HEK293 (cell line): ENCODE measurements at regions not wholly inside any gene's neighbourhood (a gene's known extent, or its start where the extent isn't known, plus 50 kb on each side); places are given as distances from the start of the nearest gene placed in this dataset.

ENCODE experiments used
- CTCF ChIA-PET: fragments of 350-600 bp; formaldehyde crosslinking; extraction: SDS; loops from one replicate; lab custom pipeline; 2021; ENCODE audit warnings: antibody characterized with exemption; lab: Yijun Ruan, JAX
- POLR2A ChIA-PET: fragments of 300-600 bp; formaldehyde crosslinking; extraction: SDS; loops from one replicate; lab custom pipeline; 2020; ENCODE audit warnings: antibody characterized with exemption, inconsistent platforms; lab: Yijun Ruan, JAX
- H3K27ac ChIP-seq: fragments of 200-500 bp; sonication (Bioruptor generic); 2 replicates; pipeline ENCODE4 v1.5.1; 2014; ENCODE audit warnings: low read depth, low read length, control low read depth, inconsistent platforms; ENCODE audit errors: extremely low read depth
- H3K36me3 ChIP-seq, 2 experiments: fragments of 200-500 bp in 1 of 2; sonication (Bioruptor generic) in 1 of 2; 1 replicate in 1 of 2; 2 replicates in 1 of 2; pipeline ENCODE4 v1.5.1; 2014 to 2017; ENCODE audit warnings: inconsistent platforms in 2 of 2, low read length in 2 of 2; ENCODE audit not compliant: control insufficient read depth in 2 of 2, insufficient read depth in 1 of 2
- H3K4me1 ChIP-seq: fragments of 200-500 bp; sonication (Bioruptor generic); 2 replicates; pipeline ENCODE4 v1.5.1; 2014; ENCODE audit warnings: mild to moderate bottlenecking, low read length, inconsistent platforms; ENCODE audit not compliant: control insufficient read depth, insufficient read depth
- H3K4me3 ChIP-seq: 2 replicates; pipeline ENCODE4 v1.5.1; 2011; ENCODE audit warnings: low read depth, mild to moderate bottlenecking, control low read depth, low read length, moderate library complexity
- H3K9me3 ChIP-seq: fragments of 200-500 bp; sonication (Bioruptor generic); 2 replicates; pipeline ENCODE4 v1.5.1; 2014; ENCODE audit warnings: low read depth, low read length, inconsistent platforms; ENCODE audit not compliant: control insufficient read depth, insufficient read depth
- EGR2 ChIP-seq: fragments of 450-650 bp; formaldehyde crosslinking; IDR thresholded peaks from 2 replicates; pipeline ENCODE4 v1.5.1; 2016; ENCODE audit warnings: low read depth, missing biosample characterization, missing genetic modification characterization
- GLI2 ChIP-seq: fragments of 450-650 bp; formaldehyde crosslinking; IDR thresholded peaks from 2 replicates; pipeline ENCODE4; 2017; ENCODE audit warnings: missing biosample characterization, missing genetic modification characterization, low read depth, borderline replicate concordance
- KLF10 ChIP-seq: fragments of 450-650 bp; IDR thresholded peaks from 2 replicates; pipeline ENCODE4 v1.5.1; 2018; ENCODE audit warnings: missing biosample characterization, mild to moderate bottlenecking, missing genetic modification characterization
- RBAK ChIP-seq: fragments of 450-650 bp; formaldehyde crosslinking; IDR thresholded peaks from 2 replicates; pipeline ENCODE4 v1.5.1; 2016; ENCODE audit warnings: missing biosample characterization, missing genetic modification characterization
- SP3 ChIP-seq: fragments of 450-650 bp; formaldehyde crosslinking; IDR thresholded peaks from 2 replicates; pipeline ENCODE4 v1.5.1; 2016; ENCODE audit warnings: missing biosample characterization, missing genetic modification characterization
- ZFP3 ChIP-seq: fragments of 450-650 bp; formaldehyde crosslinking; IDR thresholded peaks from 2 replicates; pipeline ENCODE4 v1.5.1; 2016; ENCODE audit warnings: low read depth, missing biosample characterization, missing genetic modification characterization
- ZNF121 ChIP-seq: fragments of 450-650 bp; formaldehyde crosslinking; IDR thresholded peaks from 2 replicates; pipeline ENCODE4 v1.5.1; 2016; ENCODE audit warnings: missing biosample characterization, missing genetic modification characterization
- ZNF133 ChIP-seq: fragments of 450-650 bp; formaldehyde crosslinking; IDR thresholded peaks from 2 replicates; pipeline ENCODE4 v1.5.1; 2016; ENCODE audit warnings: missing biosample characterization, missing genetic modification characterization
- ZNF138 ChIP-seq: fragments of 450-650 bp; formaldehyde crosslinking; IDR thresholded peaks from 2 replicates; pipeline ENCODE4 v1.5.1; 2016; ENCODE audit warnings: missing biosample characterization, missing genetic modification characterization, borderline replicate concordance
- ZNF175 ChIP-seq: fragments of 450-650 bp; formaldehyde crosslinking; IDR thresholded peaks from 2 replicates; pipeline ENCODE4 v1.5.1; 2016; ENCODE audit warnings: missing biosample characterization, missing genetic modification characterization
- ZNF302 ChIP-seq: fragments of 450-650 bp; formaldehyde crosslinking; IDR thresholded peaks from 2 replicates; pipeline ENCODE4 v1.5.1; 2016; ENCODE audit warnings: missing biosample characterization, missing genetic modification characterization, low read depth
- ZNF311 ChIP-seq: fragments of 450-650 bp; formaldehyde crosslinking; IDR thresholded peaks from 2 replicates; pipeline ENCODE4 v1.5.1; 2017; ENCODE audit warnings: missing biosample characterization, missing genetic modification characterization, borderline replicate concordance
- ZNF335 ChIP-seq: fragments of 450-650 bp; formaldehyde crosslinking; conservative IDR thresholded peaks from 2 replicates; pipeline ENCODE4 v1.5.1; 2016; ENCODE audit warnings: missing biosample characterization, missing genetic modification characterization
- ZNF366 ChIP-seq: fragments of 450-650 bp; formaldehyde crosslinking; conservative IDR thresholded peaks from 2 replicates; pipeline ENCODE4 v1.5.1; 2016; ENCODE audit warnings: missing biosample characterization, missing genetic modification characterization
- ZNF37A ChIP-seq: fragments of 450-650 bp; IDR thresholded peaks from 2 replicates; pipeline ENCODE4 v1.5.1; 2018; ENCODE audit warnings: missing biosample characterization, missing genetic modification characterization
- ZNF501 ChIP-seq: fragments of 450-650 bp; formaldehyde crosslinking; IDR thresholded peaks from 2 replicates; pipeline ENCODE4 v1.5.1; 2016; ENCODE audit warnings: missing biosample characterization, missing genetic modification characterization
- ZNF626 ChIP-seq: fragments of 450-650 bp; sonication (Bioruptor Pico); formaldehyde crosslinking; IDR thresholded peaks from 2 replicates; pipeline ENCODE4 v1.5.1; 2018; ENCODE audit warnings: missing biosample characterization, missing genetic modification characterization, inconsistent platforms
- ZNF843 ChIP-seq: fragments of 450-650 bp; formaldehyde crosslinking; IDR thresholded peaks from 2 replicates; pipeline ENCODE4 v1.5.1; 2016; ENCODE audit warnings: missing biosample characterization, missing genetic modification characterization
- ZSCAN23 ChIP-seq: fragments of 450-650 bp; formaldehyde crosslinking; IDR thresholded peaks from 2 replicates; pipeline ENCODE4 v1.5.1; 2016; ENCODE audit warnings: missing biosample characterization, missing genetic modification characterization
- TF ChIP-seq, protein P1 (sequence below): fragments of 450-650 bp; formaldehyde crosslinking; conservative IDR thresholded peaks from 2 replicates; pipeline ENCODE4 v1.5.1; 2016; ENCODE audit warnings: low read depth, missing biosample characterization, missing genetic modification characterization
- TF ChIP-seq, protein P2 (sequence below): fragments of 450-650 bp; formaldehyde crosslinking; IDR thresholded peaks from 2 replicates; pipeline ENCODE4 v1.5.1; 2017; ENCODE audit warnings: missing biosample characterization, missing genetic modification characterization

DNA sequence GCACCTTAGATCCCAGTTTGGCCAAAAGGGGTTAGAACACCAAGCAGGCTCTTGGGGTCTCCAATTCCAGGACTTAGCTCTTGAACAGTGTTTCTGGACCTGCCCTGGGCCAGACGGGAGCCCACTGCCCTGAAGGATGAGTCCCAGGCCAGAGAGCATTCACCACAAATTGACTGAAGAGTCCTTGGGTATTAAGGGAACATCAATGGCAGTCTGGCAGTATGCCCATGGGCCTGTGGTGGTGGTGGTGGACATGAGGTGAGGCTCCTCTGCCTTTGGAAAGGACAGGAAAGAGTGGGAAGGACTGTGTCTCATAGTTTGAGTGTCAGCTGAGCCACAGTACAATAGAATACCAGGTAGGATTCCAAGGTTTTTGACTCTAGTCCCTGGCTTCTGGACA is 960.0 kb downstream of the DIPK2A start:
- ChIA-PET POLR2A (no interaction called here), CTCF (no interaction called here)
- H3K36me3 ChIP-seq, result no peaks in the 10 kb centered on the region
- H3K9me3 ChIP-seq, result no peaks in the 10 kb centered on the region
- H3K4me3 ChIP-seq, result no peak overlapping the region
- no peaks in the 10 kb centered on the region for H3K4me1 ChIP-seq
- no peak overlapping the region for H3K27ac ChIP-seq
- TF ChIP-seq ZNF311 (tag by site-specific recombination), result no peak

DNA sequence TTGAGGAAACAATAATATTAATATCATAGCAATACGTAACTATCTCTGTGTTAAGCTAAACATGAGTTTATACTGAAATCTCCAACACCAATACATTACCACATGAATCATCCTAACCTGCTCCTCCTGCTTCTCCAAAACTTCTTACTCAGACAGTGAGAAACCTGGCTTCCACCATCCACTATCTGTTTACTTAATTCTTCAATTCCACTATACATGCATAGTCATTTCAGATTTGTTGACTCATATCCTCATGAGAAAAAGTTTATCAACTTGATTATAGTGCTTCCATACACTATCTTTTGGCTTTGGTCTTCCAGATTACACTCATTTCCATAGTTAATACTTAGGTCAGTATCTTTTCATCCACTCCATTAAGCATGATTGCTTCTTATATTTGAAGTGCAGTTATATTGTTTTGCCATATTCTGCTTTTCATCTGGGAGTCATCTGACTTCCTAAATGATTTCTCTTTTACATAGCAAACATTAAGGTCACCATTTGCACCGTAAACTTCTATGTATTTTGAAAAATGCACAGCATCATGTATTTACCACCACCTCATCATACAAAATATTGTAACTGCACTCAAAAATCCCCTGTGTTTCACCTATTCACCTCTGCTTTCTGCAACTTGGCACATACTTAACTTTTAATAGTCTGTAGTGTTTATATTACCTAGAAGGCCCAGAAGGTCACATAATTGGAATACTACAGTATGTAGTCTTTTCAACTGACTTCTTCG is 970.6 kb downstream of the DIPK2A start:
- Histone ChIP-seq H3K4me3 (no peak overlapping the region), H3K36me3 (no peaks in the 10 kb centered on the region), H3K27ac (no peak overlapping the region), H3K9me3 (no peaks in the 10 kb centered on the region), H3K4me1 (no peaks in the 10 kb centered on the region)
- ChIA-PET CTCF (interaction anchor here (0.7 kb wide), 1 partner anchor 23 kb away, joined by 3 read pairs; no protein-coding TSS in a partner anchor), POLR2A (no interaction called here)
- TF ChIP-seq ZNF843 (tag by site-specific recombination) (no peak), ZNF335 (tag by site-specific recombination) (no peak), KLF10 (tag by site-specific recombination) (no peak), GLI2 (tag by site-specific recombination) (no peak), ZFP3 (no peak), ZNF138 (tag by site-specific recombination) (no peak), ZNF133 (tag by site-specific recombination) (no peak), ZNF302 (tag by site-specific recombination) (no peak), ZNF311 (tag by site-specific recombination) (no peak), ZNF121 (no peak), ZNF175 (no peak), ZNF626 (tag by site-specific recombination) (no peak)
- TF ChIP-seq, protein P1, sequence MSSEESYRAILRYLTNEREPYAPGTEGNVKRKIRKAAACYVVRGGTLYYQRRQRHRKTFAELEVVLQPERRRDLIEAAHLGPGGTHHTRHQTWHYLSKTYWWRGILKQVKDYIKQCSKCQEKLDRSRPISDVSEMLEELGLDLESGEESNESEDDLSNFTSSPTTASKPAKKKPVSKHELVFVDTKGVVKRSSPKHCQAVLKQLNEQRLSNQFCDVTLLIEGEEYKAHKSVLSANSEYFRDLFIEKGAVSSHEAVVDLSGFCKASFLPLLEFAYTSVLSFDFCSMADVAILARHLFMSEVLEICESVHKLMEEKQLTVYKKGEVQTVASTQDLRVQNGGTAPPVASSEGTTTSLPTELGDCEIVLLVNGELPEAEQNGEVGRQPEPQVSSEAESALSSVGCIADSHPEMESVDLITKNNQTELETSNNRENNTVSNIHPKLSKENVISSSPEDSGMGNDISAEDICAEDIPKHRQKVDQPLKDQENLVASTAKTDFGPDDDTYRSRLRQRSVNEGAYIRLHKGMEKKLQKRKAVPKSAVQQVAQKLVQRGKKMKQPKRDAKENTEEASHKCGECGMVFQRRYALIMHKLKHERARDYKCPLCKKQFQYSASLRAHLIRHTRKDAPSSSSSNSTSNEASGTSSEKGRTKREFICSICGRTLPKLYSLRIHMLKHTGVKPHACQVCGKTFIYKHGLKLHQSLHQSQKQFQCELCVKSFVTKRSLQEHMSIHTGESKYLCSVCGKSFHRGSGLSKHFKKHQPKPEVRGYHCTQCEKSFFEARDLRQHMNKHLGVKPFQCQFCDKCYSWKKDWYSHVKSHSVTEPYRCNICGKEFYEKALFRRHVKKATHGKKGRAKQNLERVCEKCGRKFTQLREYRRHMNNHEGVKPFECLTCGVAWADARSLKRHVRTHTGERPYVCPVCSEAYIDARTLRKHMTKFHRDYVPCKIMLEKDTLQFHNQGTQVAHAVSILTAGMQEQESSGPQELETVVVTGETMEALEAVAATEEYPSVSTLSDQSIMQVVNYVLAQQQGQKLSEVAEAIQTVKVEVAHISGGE, result no peak
- TF ChIP-seq, protein P2, sequence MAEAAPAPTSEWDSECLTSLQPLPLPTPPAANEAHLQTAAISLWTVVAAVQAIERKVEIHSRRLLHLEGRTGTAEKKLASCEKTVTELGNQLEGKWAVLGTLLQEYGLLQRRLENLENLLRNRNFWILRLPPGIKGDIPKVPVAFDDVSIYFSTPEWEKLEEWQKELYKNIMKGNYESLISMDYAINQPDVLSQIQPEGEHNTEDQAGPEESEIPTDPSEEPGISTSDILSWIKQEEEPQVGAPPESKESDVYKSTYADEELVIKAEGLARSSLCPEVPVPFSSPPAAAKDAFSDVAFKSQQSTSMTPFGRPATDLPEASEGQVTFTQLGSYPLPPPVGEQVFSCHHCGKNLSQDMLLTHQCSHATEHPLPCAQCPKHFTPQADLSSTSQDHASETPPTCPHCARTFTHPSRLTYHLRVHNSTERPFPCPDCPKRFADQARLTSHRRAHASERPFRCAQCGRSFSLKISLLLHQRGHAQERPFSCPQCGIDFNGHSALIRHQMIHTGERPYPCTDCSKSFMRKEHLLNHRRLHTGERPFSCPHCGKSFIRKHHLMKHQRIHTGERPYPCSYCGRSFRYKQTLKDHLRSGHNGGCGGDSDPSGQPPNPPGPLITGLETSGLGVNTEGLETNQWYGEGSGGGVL (tag by site-specific recombination), result no peak

DNA sequence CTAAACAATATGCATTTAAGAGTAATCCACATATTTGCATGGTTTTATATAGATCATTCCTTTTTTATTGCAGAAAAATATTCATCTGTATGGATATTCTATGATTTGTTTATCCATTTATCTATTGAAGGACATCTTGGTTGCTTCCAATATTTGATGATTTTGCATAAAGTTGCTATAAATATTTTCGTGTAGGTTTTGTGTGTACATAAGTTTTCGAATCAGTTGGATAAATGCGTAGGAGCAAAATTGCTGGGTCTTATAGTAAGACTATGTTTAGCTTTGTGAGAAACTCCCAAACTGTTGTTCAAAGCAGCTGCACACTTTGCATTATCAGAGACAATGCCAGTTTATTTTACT is 971.2 kb downstream of the DIPK2A start:
- Histone ChIP-seq H3K9me3 (no peaks in the 10 kb centered on the region), H3K4me1 (no peaks in the 10 kb centered on the region), H3K4me3 (no peak overlapping the region), H3K27ac (no peak overlapping the region), H3K36me3 (no peaks in the 10 kb centered on the region)
- ChIA-PET CTCF (interaction anchor here (0.7 kb wide), 1 partner anchor 23 kb away, joined by 3 read pairs; no protein-coding TSS in a partner anchor), POLR2A (no interaction called here)
- TF ChIP-seq ZSCAN23 (no peak), ZNF175 (no peak), ZNF366 (tag by site-specific recombination) (no peak), EGR2 (no peak), ZNF37A (tag by site-specific recombination) (no peak), ZNF626 (tag by site-specific recombination) (no peak), SP3 (tag by site-specific recombination) (no peak), RBAK (no peak), ZNF501 (no peak)
